Astrocyte (in vitro differentiated cells and primary cell): ENCODE measurements at regions not wholly inside any gene's neighbourhood (a gene's known extent, or its start where the extent isn't known, plus 50 kb on each side); places are given as distances from the start of the nearest gene placed in this dataset.

Experiments
- CTCF ChIP-seq: IDR thresholded peaks from 2 replicates; pipeline ENCODE4 v1.5.1; 2011; ENCODE audit warnings: low read depth, mild to moderate bottlenecking, inconsistent platforms, low read length, moderate library complexity; ENCODE audit not compliant: insufficient read depth
- EZH2 ChIP-seq: IDR thresholded peaks from 2 replicates; pipeline ENCODE4 v1.6.1; 2012; ENCODE audit warnings: mild to moderate bottlenecking, low read length, inconsistent platforms; ENCODE audit not compliant: insufficient read depth

- TF ChIP-seq CTCF (no peak), EZH2 (no peak)
Measured at GRCh38 chr19:28505134-28505533, 707.8 kb downstream of the UQCRFS1 start.
